ENCODE measurements at regions not wholly inside any gene's neighbourhood (a gene's known extent, or its start where the extent isn't known, plus 50 kb on each side); places are given as distances from the start of the nearest gene placed in this dataset.

DNA sequence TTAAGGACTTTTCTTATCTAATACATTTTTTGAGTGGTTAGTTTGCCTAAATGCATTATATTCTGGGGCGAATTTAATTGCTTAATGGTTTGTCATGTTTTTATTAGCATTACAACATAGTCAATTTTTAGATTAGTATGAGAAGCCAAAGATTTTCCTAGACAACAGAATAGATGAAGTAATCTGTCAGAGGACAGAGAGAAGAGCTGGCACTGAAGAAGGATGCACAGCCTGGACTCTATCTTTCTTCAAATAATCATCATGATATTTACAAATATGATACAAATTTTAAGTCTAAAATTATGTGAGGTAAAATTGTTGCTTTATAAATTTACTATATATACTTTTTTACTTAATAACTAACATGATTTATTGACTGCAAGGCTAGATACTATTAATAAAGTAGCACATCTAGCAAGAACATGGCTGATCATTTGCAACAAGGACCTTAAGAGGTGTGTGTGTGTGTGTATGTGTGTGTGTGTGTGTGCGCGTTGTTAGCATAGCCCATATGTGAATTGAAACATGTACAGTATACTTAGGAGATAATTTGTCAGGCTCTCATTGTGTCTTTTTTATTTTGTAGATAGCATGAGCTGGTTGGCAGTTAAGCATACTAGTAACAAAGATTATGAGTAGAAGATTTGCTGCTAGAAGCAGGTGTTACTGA lies 752.2 kb downstream of the DCDC2C start:
- no peak for ATAC-seq (ENCODE audit: poor library complexity)
- intact Hi-C loops (cut with DNase I, micrococcal nuclease), result no loop called here
- Histone ChIP-seq H3K36me3 (ENCODE audit: insufficient read depth, low read length) (no peaks in the 10 kb centered on the region), H3K9me3 (ENCODE audit: control insufficient read depth in 1 of 2, insufficient read depth in 1 of 2, low read length in 2 of 2) (peaks cover 0 to 5% of the 10 kb centered on the region in 2 experiments), H3K4me3 (ENCODE audit: low read length) (no peak overlapping the region), H3K27me3 (ENCODE audit: control insufficient read depth in 1 of 2, insufficient read depth in 2 of 2, low read length in 2 of 2) (no peaks in the 10 kb centered on the region), H3K27ac (ENCODE audit: low read depth in 1 of 2, low read length in 2 of 2) (no peak overlapping the region), H3K4me1 (ENCODE audit: insufficient read depth, low read length) (no peaks in the 10 kb centered on the region)
- H3K9me3 Mint-ChIP-seq, result peaks cover 11% of the 10 kb centered on the region
- H3K4me1 Mint-ChIP-seq (ENCODE audit: low read depth), result no peaks in the 10 kb centered on the region
- H3K27ac Mint-ChIP-seq, result no peak overlapping the region
- DNase-seq, result no peak
- TF ChIP-seq, protein P1, sequence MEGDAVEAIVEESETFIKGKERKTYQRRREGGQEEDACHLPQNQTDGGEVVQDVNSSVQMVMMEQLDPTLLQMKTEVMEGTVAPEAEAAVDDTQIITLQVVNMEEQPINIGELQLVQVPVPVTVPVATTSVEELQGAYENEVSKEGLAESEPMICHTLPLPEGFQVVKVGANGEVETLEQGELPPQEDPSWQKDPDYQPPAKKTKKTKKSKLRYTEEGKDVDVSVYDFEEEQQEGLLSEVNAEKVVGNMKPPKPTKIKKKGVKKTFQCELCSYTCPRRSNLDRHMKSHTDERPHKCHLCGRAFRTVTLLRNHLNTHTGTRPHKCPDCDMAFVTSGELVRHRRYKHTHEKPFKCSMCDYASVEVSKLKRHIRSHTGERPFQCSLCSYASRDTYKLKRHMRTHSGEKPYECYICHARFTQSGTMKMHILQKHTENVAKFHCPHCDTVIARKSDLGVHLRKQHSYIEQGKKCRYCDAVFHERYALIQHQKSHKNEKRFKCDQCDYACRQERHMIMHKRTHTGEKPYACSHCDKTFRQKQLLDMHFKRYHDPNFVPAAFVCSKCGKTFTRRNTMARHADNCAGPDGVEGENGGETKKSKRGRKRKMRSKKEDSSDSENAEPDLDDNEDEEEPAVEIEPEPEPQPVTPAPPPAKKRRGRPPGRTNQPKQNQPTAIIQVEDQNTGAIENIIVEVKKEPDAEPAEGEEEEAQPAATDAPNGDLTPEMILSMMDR (IDR thresholded peaks at IDR 0.05), result no peak
- POLR2A ChIA-PET, result no interaction called here
- no peaks in the 10 kb centered on the region for H3K36me3 Mint-ChIP-seq (ENCODE audit: low read depth)
- H3K27me3 Mint-ChIP-seq, result no peaks in the 10 kb centered on the region
- no peak overlapping the region for H3K4me3 Mint-ChIP-seq
- CTCF ChIA-PET, result no interaction called here

DNA sequence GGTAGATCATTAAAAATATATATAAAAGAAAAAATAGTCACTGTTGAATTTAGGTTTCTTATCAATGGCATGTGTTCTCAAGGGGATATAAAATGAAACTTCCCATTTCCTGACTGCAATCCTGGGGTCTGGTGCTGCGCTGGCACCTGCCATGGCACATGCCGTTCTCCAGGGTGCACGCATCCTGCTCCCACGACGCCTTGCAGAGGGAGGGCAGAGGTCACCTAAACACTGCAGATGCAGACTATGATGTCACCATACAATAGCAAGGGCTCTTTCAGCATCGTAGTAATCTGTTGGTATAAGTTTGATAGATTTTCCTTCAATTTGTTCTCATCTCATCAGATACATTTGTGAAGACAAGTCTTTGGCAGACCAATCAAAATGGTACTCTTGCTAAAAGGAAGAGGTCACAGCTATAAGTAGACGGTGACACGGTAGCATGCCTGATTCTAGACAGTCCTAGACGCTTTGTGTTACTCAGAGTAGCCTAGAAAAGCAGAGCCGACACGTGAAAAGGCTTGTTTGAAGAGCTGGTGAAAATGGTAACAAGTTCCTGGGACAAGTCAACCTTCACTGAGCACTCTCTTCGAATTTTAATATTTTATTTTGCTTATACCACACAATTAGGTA lies 761.4 kb downstream of the DCDC2C start:
- H3K4me3 ChIP-seq (ENCODE audit: low read length), result no peak overlapping the region
- peaks cover 0 to 10% of the 10 kb centered on the region in 2 experiments for H3K9me3 ChIP-seq (ENCODE audit: control insufficient read depth in 1 of 2, insufficient read depth in 1 of 2, low read length in 2 of 2)
- no peak overlapping the region for H3K4me3 Mint-ChIP-seq
- intact Hi-C loops (cut with DNase I, micrococcal nuclease), result no loop called here
- H3K4me1 ChIP-seq (ENCODE audit: insufficient read depth, low read length), result no peaks in the 10 kb centered on the region
- no peaks in the 10 kb centered on the region for H3K36me3 Mint-ChIP-seq (ENCODE audit: low read depth)
- CTCF ChIA-PET, result no interaction called here
- no peaks in the 10 kb centered on the region for H3K27me3 Mint-ChIP-seq
- no peaks in the 10 kb centered on the region for H3K36me3 ChIP-seq (ENCODE audit: insufficient read depth, low read length)
- peaks cover 3% of the 10 kb centered on the region for H3K9me3 Mint-ChIP-seq
- ATAC-seq (ENCODE audit: poor library complexity) (no peak), DNase-seq (no peak)
- TF ChIP-seq, protein P1 (IDR thresholded peaks at IDR 0.05), result no peak
- POLR2A ChIA-PET, result no interaction called here
- no peaks in the 10 kb centered on the region for H3K27me3 ChIP-seq (ENCODE audit: control insufficient read depth in 1 of 2, insufficient read depth in 2 of 2, low read length in 2 of 2)
- no peak overlapping the region for H3K27ac ChIP-seq (ENCODE audit: low read depth in 1 of 2, low read length in 2 of 2)
- H3K4me1 Mint-ChIP-seq (ENCODE audit: low read depth), result no peaks in the 10 kb centered on the region
- no peak overlapping the region for H3K27ac Mint-ChIP-seq

DNA sequence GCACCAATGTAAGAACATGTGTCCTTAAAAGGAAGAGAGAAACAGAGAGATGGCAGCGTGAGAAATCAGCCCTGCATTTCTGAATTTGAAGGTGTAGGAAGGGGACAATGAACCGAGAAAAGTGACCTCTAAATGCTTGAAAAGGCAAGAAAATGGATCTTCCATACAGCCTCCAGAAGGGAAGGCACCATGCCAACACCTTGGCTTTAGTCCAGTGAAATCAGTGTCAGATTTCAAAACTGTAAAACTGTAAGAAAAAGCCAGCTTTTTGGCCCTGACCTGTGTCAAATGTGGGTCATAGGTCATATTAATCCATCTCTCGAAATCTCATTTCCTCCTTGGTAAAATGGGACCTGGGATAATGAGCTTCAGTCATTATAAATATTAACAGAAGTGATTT lies 762.3 kb downstream of the DCDC2C start:
- Histone ChIP-seq H3K27ac (ENCODE audit: low read depth in 1 of 2, low read length in 2 of 2) (no peak overlapping the region), H3K4me3 (ENCODE audit: low read length) (no peak overlapping the region), H3K9me3 (ENCODE audit: control insufficient read depth in 1 of 2, insufficient read depth in 1 of 2, low read length in 2 of 2) (peaks cover 0 to 9% of the 10 kb centered on the region in 2 experiments), H3K27me3 (ENCODE audit: control insufficient read depth in 1 of 2, insufficient read depth in 2 of 2, low read length in 2 of 2) (no peaks in the 10 kb centered on the region), H3K36me3 (ENCODE audit: insufficient read depth, low read length) (no peaks in the 10 kb centered on the region), H3K4me1 (ENCODE audit: insufficient read depth, low read length) (no peaks in the 10 kb centered on the region)
- CTCF ChIA-PET, result no interaction called here
- POLR2A ChIA-PET, result no interaction called here
- Mint-ChIP-seq H3K4me3 (no peak overlapping the region), H3K27ac (no peak overlapping the region), H3K4me1 (ENCODE audit: low read depth) (no peaks in the 10 kb centered on the region), H3K36me3 (ENCODE audit: low read depth) (no peaks in the 10 kb centered on the region), H3K27me3 (no peaks in the 10 kb centered on the region), H3K9me3 (peaks cover 3% of the 10 kb centered on the region)
- ATAC-seq (ENCODE audit: poor library complexity) (no peak), DNase-seq (no peak)
- TF ChIP-seq, protein P1 (IDR thresholded peaks at IDR 0.05), result no peak
- intact Hi-C loops (cut with DNase I, micrococcal nuclease), result no loop called here

Measured in CD4-positive, alpha-beta T cell (primary cell).